HEK293 (cell line): ENCODE measurements at regions not wholly inside any gene's neighbourhood (a gene's known extent, or its start where the extent isn't known, plus 50 kb on each side); places are given as distances from the start of the nearest gene placed in this dataset.

Experiments used
- CTCF ChIP-seq: fragments of 450-650 bp; formaldehyde crosslinking; IDR thresholded peaks from 2 replicates; pipeline ENCODE4 v1.5.1; 2016; ENCODE audit warnings: missing biosample characterization, missing genetic modification characterization
- HOXA7 ChIP-seq: sonication (generic); formaldehyde crosslinking; IDR thresholded peaks from 2 replicates; pipeline ENCODE4 v1.8.1; 2022; ENCODE audit warnings: missing genetic modification reagents, borderline replicate concordance
- MYNN ChIP-seq: fragments of 450-650 bp; formaldehyde crosslinking; IDR thresholded peaks from 2 replicates; pipeline ENCODE4 v1.5.1; 2016; ENCODE audit warnings: missing biosample characterization, missing genetic modification characterization, borderline replicate concordance
- SP7 ChIP-seq: fragments of 450-650 bp; formaldehyde crosslinking; IDR thresholded peaks from 2 replicates; pipeline ENCODE4 v1.5.1; 2016; ENCODE audit warnings: missing biosample characterization, missing genetic modification characterization
- TRIM28 ChIP-seq: IDR thresholded peaks from 2 replicates; pipeline ENCODE4 v1.6.1; 2011; ENCODE audit warnings: low read length, control low read depth, borderline replicate concordance
- ZBTB49 ChIP-seq: fragments of 450-650 bp; formaldehyde crosslinking; IDR thresholded peaks from 2 replicates; pipeline ENCODE4 v1.5.1; 2016; ENCODE audit warnings: missing biosample characterization, missing genetic modification characterization, low read depth
- ZNF274 ChIP-seq, 2 experiments: fragments of 200-500 bp in 1 of 2; fragments of 450-650 bp in 1 of 2; sonication (Bioruptor generic) in 1 of 2; formaldehyde crosslinking in 1 of 2; IDR thresholded peaks; 2 replicates each; pipeline versions ENCODE4 v1.5.1 to v1.6.1; 2014 to 2016; ENCODE audit warnings: borderline replicate concordance in 1 of 2, inconsistent platforms in 1 of 2, low read length in 1 of 2, missing biosample characterization in 1 of 2, missing genetic modification characterization in 1 of 2
- ZNF433 ChIP-seq: fragments of 450-650 bp; formaldehyde crosslinking; IDR thresholded peaks from 2 replicates; pipeline ENCODE4 v1.5.1; 2016; ENCODE audit warnings: missing biosample characterization, missing genetic modification characterization, low read depth
- ZNF600 ChIP-seq: fragments of 450-650 bp; formaldehyde crosslinking; IDR thresholded peaks from 2 replicates; pipeline ENCODE4 v1.5.1; 2016; ENCODE audit warnings: missing biosample characterization, missing genetic modification characterization
- ZNF768 ChIP-seq: fragments of 450-650 bp; formaldehyde crosslinking; IDR thresholded peaks from 2 replicates; pipeline ENCODE4 v1.5.1; 2018; ENCODE audit warnings: missing biosample characterization, mild to moderate bottlenecking, missing genetic modification characterization
- TF ChIP-seq, protein P1 (sequence below): fragments of 450-650 bp; IDR thresholded peaks from 2 replicates; pipeline ENCODE4 v1.5.1; 2018; ENCODE audit warnings: missing biosample characterization, missing genetic modification characterization
- TF ChIP-seq, protein P2 (sequence below): fragments of 450-650 bp; formaldehyde crosslinking; IDR thresholded peaks from 2 replicates; pipeline ENCODE4 v1.5.0; 2017; ENCODE audit warnings: missing biosample characterization, missing genetic modification characterization, borderline replicate concordance

DNA sequence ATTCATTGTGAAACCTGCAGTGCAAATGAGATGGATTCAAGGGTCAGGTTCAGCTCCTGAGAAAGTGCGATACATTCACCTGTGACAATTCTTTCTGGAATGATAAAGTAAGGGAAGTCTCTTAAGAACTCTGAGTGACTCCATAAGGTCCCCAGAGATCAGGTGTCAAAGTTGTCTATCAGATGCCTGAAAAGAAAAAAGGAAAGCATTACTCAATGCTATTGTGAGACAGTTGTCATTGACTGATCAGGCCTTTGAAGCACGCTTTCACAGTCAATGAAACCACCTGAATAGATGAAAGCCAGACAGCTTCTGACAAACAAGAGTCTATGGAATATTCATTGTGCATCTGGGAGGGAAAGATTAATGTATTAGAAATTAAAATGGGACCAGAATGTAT is 252.7 kb upstream of the GALNT5 start:
- no peak for TF ChIP-seq HOXA7
- no peak for TF ChIP-seq TRIM28
- TF ChIP-seq CTCF (tag by site-specific recombination), result no peak
- no peak for TF ChIP-seq SP7 (tag by site-specific recombination)
- no peak for TF ChIP-seq ZNF768 (tag by site-specific recombination)
- no peak for TF ChIP-seq ZNF433 (tag by site-specific recombination)
- TF ChIP-seq ZNF274 (IDR thresholded peaks at IDR 0.05; ENCODE audit: low read length), result no peak
- no peak for TF ChIP-seq ZNF274 (tag by site-specific recombination; IDR thresholded peaks at IDR 0.05; ENCODE audit: borderline replicate concordance)
- TF ChIP-seq, protein P1, sequence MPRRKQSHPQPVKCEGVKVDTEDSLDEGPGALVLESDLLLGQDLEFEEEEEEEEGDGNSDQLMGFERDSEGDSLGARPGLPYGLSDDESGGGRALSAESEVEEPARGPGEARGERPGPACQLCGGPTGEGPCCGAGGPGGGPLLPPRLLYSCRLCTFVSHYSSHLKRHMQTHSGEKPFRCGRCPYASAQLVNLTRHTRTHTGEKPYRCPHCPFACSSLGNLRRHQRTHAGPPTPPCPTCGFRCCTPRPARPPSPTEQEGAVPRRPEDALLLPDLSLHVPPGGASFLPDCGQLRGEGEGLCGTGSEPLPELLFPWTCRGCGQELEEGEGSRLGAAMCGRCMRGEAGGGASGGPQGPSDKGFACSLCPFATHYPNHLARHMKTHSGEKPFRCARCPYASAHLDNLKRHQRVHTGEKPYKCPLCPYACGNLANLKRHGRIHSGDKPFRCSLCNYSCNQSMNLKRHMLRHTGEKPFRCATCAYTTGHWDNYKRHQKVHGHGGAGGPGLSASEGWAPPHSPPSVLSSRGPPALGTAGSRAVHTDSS (tag by site-specific recombination), result no peak
- TF ChIP-seq, protein P2, sequence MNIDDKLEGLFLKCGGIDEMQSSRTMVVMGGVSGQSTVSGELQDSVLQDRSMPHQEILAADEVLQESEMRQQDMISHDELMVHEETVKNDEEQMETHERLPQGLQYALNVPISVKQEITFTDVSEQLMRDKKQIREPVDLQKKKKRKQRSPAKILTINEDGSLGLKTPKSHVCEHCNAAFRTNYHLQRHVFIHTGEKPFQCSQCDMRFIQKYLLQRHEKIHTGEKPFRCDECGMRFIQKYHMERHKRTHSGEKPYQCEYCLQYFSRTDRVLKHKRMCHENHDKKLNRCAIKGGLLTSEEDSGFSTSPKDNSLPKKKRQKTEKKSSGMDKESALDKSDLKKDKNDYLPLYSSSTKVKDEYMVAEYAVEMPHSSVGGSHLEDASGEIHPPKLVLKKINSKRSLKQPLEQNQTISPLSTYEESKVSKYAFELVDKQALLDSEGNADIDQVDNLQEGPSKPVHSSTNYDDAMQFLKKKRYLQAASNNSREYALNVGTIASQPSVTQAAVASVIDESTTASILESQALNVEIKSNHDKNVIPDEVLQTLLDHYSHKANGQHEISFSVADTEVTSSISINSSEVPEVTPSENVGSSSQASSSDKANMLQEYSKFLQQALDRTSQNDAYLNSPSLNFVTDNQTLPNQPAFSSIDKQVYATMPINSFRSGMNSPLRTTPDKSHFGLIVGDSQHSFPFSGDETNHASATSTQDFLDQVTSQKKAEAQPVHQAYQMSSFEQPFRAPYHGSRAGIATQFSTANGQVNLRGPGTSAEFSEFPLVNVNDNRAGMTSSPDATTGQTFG (tag by site-specific recombination), result no peak
- no peak for TF ChIP-seq ZBTB49
- TF ChIP-seq MYNN, result no peak
- TF ChIP-seq ZNF600, result no peak
